DMS 273 (cell line): ENCODE measurements at regions not wholly inside any gene's neighbourhood (a gene's known extent, or its start where the extent isn't known, plus 50 kb on each side); places are given as distances from the start of the nearest gene placed in this dataset.

Source experiments
- DNase-seq: peaks from one replicate; lab custom pipeline; 2025; ENCODE audit not compliant: unreplicated experiment; lab: John Stamatoyannopoulos, UW

DNA sequence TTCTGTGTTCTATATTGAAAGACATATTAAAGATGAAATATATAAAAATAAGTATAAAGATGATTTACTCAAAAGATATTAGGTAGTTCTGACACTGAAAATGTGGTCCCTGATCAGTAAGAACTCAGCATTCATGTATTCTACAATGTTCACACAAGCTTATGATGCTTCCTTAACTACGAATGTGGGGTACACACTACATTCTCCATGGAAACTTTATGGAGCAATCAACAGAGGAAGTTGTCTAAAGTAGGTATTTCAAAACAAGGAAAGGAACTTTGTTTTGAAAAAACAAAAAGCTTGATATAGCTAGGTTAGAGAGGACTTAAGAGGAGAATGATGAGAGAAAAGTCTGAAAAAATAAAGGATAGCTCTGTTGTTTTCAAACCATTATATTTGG lies 119.7 kb upstream of the RGS18 start:
- DNase-seq: no peak

DNA sequence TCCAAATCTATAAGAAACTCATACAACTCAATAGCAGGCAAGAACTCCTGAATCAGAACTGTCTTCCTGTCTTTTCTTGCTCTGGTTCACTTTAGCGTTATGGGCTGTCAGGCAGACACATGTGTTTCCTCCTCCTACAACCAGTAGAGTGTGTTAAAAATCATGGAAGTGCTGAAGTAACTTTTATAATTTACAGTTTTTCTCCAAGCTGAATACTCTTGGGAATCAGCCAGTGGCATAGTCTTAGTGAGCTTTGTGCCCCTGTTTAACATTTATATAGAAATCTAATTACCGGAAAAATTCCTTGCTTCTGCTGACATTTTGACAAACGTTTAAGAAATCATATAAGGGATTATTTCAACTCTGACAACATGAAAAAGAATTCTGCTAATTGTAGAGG lies 113.1 kb upstream of the RGS18 start:
- DNase-seq: no peak

DNA sequence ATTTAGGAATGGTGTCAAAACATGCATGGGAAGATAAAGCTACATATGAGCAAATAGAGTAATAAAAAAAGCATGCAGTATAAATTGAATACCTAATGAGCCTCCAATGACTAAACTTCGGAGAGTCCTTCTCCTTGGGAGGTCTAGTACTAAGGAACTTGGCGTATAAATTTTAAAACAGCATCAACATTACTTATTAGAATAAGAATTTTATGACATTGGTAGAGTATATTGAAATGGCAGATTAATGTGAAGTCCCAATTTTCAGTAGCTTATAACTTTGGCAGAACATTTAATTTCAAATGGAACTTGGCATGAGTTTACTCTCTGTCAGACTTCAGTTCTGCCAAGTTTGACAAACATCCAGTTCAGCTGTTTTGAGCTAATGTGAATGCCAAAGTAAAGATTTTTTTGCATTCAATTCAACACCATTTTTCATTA lies 104.7 kb upstream of the RGS18 start:
- no peak for DNase-seq

- no peak for DNase-seq
These were observed 100.5 kb upstream of the RGS18 start for GRCh38 chr1:192057766-192058165.

GRCh38 chr1:192059407-192059806 lies 98.9 kb upstream of the RGS18 start:
- no peak for DNase-seq

GRCh38 chr1:192061556-192061955 lies 96.7 kb upstream of the RGS18 start:
- DNase-seq: no peak

DNA sequence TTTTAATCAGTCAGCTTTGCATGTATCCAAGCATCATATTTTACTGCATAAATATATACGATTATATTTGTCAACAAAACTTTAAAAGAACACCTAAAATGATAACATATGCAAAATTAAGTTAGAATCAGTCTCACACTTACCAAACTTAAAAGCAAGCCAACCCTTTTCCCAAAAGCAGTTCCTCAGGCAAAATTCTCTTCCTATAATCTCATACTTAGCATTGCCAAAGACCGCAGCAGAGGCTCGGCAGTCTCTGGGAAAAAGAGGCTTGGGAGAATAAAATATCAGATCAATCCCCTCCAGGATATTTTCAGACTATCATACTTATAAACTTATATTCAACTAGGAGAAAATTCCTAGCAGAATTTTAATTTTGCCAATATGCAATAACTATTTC lies 93.2 kb upstream of the RGS18 start:
- no peak for DNase-seq

DNA sequence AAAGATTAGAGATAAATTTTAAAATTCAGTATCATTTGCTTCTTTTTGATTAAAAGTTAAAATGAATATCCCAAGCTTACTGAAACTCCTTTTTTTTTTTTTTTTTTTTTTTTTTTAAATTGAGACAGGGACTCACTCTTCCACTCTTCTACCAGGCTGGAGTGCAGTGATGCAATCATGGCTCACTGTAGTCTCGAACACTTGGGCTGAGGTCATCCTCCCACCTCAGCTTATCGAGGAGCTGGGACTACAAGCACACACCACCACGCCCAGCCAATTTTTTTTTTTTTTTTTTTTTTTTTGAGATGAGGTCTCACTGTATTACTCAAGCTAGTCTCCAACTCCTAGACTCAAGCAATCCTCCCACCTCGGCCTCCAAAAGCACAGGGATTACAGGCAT lies 92.1 kb upstream of the RGS18 start:
- DNase-seq: no peak

GRCh38 chr1:192067360-192067759 lies 90.9 kb upstream of the RGS18 start:
- DNase-seq: no peak

- DNase-seq: no peak
These were observed 88.0 kb upstream of the RGS18 start for GRCh38 chr1:192070213-192070612.

GRCh38 chr1:192080684-192081083 lies 77.6 kb upstream of the RGS18 start:
- no peak for DNase-seq

GRCh38 chr1:192081359-192081758 lies 76.9 kb upstream of the RGS18 start:
- no peak for DNase-seq

DNA sequence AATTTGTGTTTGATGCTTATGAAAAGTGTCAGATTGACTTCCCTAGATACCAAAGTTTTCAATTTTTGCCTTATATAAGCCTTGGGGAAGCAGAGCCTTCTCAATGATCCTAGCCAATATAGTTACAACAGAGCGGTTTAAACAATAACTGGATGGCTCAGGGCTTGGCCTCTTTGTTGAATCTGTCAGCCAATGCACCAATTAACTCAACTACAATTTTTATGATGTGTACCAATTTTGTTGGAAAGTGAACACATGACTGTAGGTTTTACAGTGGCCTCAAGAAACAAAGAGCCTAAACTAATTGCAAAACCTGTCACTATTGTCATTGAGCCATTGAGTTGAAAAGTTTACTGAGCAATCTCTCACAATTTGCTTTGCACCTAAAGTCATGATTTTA lies 71.6 kb upstream of the RGS18 start:
- no peak for DNase-seq

DNA sequence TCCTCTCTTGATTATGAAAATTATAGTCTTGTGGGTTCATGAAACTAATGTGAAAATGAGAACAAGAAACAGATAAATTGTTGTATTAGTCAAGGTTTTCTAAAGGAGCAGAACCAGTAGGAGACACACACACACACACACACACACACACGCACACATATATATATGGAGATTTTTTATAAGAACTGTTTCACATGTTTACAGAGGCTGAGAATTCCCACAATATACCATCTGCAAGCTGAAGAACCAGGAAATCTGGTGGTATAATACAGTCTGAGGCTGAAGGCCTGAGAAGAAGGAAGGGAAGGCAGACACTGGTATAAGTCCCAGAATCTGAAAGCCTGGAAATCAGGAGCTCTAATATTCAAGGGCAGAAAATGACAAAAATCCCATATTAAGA lies 70.9 kb upstream of the RGS18 start:
- no peak for DNase-seq

DNA sequence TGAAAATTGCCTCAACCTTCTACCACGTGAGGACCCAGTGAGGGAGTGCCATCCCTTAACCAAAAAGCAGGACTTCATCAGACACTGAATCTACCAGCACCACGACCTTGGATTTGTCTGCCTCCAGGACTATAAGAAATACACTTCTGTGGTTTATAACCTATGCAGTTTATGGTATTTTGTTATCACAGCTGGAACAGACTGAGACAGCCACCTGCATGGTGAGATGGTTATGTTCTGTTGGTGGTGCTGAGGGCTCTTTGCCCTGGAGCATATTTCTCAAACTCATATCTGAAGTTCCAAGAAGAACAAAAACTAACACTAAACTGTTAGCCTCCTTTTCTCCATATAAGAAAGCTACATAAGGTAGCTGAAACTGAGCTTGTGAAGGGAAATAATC lies 69.8 kb upstream of the RGS18 start:
- DNase-seq: no peak

DNA sequence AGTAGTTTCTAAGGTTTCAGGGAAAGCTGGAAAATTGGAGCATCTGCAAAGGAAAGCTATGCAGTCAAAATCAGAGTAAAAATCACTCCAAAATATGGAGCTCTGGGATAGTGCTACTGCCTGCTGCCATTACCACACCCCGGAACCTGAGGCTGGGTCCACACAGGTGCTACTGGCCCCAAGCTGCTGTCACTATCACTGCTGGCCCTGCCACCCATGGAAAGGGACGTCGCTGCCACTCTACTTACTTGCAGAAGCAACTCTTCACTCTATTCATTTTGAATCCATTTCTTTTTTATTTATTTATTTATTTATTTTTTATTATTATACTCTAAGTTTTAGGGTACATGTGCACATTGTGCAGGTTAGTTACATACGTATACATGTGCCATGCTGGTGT lies 60.3 kb upstream of the RGS18 start:
- no peak for DNase-seq

- DNase-seq: no peak
These were observed 58.9 kb upstream of the RGS18 start for GRCh38 chr1:192099328-192099727.

- no peak for DNase-seq
These were observed 57.4 kb upstream of the RGS18 start for GRCh38 chr1:192100686-192101468.

DNA sequence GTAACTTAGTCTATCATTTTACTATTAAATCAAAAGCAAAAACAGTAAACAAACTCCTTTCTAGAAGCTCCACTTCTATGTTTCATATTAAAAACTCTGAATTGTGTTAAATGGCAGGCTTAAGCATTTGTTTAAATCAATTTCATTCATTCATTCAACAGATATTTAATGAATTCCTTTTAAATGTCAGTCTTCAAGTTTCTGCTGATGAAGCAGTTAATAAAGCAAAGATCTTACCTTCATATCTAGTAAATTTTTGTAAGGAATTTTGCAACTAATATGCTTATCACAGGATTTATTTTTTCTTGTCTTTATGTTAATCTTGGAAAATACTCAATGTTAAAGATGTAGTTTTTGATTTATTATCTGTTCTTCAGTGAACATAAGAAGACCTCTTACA lies 54.1 kb upstream of the RGS18 start:
- DNase-seq: no peak

- no peak for DNase-seq
These were observed 53.4 kb upstream of the RGS18 start for GRCh38 chr1:192104852-192105251.

DNA sequence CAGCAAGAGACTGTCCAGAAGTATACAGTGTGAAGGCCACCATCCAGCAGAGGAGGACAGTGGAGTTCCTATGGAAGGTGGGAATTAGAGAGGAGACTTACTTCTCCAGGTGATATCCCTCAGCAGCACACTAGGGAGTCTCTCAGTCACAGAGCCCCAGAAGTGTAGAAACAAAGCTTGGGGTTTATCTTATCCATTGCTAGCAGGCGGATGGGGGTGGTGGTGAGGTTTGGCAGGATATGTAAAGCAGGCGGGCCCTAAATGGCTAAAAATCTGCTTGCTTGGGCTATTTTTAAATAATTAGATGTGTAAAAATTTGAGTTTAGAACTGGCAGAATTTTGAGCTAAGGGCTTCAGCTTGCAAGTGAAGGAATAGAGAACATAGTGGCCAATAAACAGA lies 50.1 kb upstream of the RGS18 start:
- no peak for DNase-seq
